ENCODE measurements at regions not wholly inside any gene's neighbourhood (a gene's known extent, or its start where the extent isn't known, plus 50 kb on each side); places are given as distances from the start of the nearest gene placed in this dataset.

DNA sequence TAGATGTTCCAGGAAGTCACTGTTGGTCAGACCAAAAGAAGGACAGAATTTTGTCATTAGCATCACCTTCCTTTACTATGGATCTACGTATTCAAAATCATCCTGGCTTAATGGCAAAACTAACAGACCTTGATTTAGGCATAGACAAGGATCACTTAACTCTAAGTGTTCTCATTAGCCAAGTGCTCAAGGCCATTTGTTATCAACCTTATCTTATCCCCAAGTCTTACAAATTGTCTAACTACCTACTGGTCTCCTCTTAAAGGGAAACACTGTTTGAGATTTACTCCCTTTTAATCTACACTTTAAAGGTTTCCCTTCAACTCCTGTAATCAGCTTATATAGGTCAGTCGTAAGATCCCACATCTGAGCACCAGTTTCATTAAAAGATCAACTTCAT is 1197.5 kb upstream of the C9orf72 start:
- Histone ChIP-seq H2BK20ac (ENCODE audit: low read depth, low read length, poor library complexity, severe bottlenecking) (no peak overlapping the region), H4K91ac (ENCODE audit: insufficient read length, low read depth, low read length) (no peak overlapping the region), H3K56ac (ENCODE audit: insufficient read length, low read depth, low read length) (no peak overlapping the region), H3K9me3 (ENCODE audit: control insufficient read depth, low read depth, low read length) (no peaks in the 10 kb centered on the region), H3K4ac (ENCODE audit: low read depth, low read length) (no peak overlapping the region), H3K14ac (ENCODE audit: insufficient read depth, low read length) (no peak overlapping the region), H3K18ac (ENCODE audit: insufficient read length, low read depth, low read length) (no peak overlapping the region), H2BK5ac (ENCODE audit: insufficient read length, low read length) (no peak overlapping the region), H4K20me1 (ENCODE audit: control insufficient read depth, insufficient read depth, insufficient read length) (no peaks in the 10 kb centered on the region), H4K5ac (ENCODE audit: insufficient read length, low read depth, low read length) (no peak overlapping the region), H3K27ac (ENCODE audit: insufficient read length, low read depth, low read length) (no peak overlapping the region), H3K23me2 (ENCODE audit: insufficient read length, low read depth, low read length, poor library complexity, severe bottlenecking) (no peaks in the 10 kb centered on the region), H2BK15ac (ENCODE audit: low read depth, low read length) (no peak overlapping the region), H3K27me3 (ENCODE audit: insufficient read depth, low read length) (no peaks in the 10 kb centered on the region), H3K79me2 (ENCODE audit: insufficient read depth, low read length) (no peaks in the 10 kb centered on the region), H3K79me1 (ENCODE audit: insufficient read depth, low read depth, low read length, poor library complexity, severe bottlenecking) (no peaks in the 10 kb centered on the region), H3K9ac (ENCODE audit: extremely low read depth, insufficient read length, low read length) (no peak overlapping the region), H3K23ac (ENCODE audit: insufficient read length, low read depth, low read length) (no peak overlapping the region), H3T11ph (ENCODE audit: low read length) (no peak overlapping the region), H2AFZ (ENCODE audit: low read length) (no peak overlapping the region), H4K8ac (replicated peaks; ENCODE audit: insufficient read length, low read depth, low read length) (no peak overlapping the region), H3K4me1 (ENCODE audit: insufficient read depth, low read length) (peaks cover 2% of the 10 kb centered on the region; the same call in 1 of the 2 replicates), H2BK120ac (ENCODE audit: low read depth, low read length, poor library complexity, severe bottlenecking) (no peak overlapping the region), H2BK12ac (ENCODE audit: insufficient read length, low read depth, low read length) (no peak overlapping the region), H3K4me2 (ENCODE audit: insufficient read depth, insufficient read length, low read length) (no peak overlapping the region), H2AK5ac (ENCODE audit: insufficient read length, low read length) (no peak overlapping the region)
- H3K36me3 Mint-ChIP-seq (ENCODE audit: insufficient read depth in 1 of 3, low read depth in 3 of 3): no peaks in the 10 kb centered on the region
- WGBS (ENCODE audit: extremely low coverage, insufficient read length, low lambda C conversion rate): no CpG with 5 or more reads among the region's 2 CpGs
- H3K4me3 Mint-ChIP-seq: no peak overlapping the region
- no peaks in the 10 kb centered on the region for H3K9me3 Mint-ChIP-seq
- no peak overlapping the region for H3K27ac Mint-ChIP-seq
- DNase-seq: no peak
- no peaks in the 10 kb centered on the region for H3K27me3 Mint-ChIP-seq (ENCODE audit: low read depth)
- no peak for TF ChIP-seq CTCF (conservative IDR thresholded peaks at IDR 0.05)
- H3K4me1 Mint-ChIP-seq: peaks cover 6% of the 10 kb centered on the region in 2 experiments

Data from H9 (cell line).